H1 (cell line): ENCODE measurements at regions not wholly inside any gene's neighbourhood (a gene's known extent, or its start where the extent isn't known, plus 50 kb on each side); places are given as distances from the start of the nearest gene placed in this dataset.

Experiments
- CTCF ChIA-PET: fragments of 300-600 bp; sonication (Branson Sonifier 250); formaldehyde crosslinking; loops from one replicate; lab custom pipeline; 2021; ENCODE audit not compliant: partially characterized antibody; lab: Charles Lee
- POLR2A ChIA-PET: fragments of 300-600 bp; sonication (Branson Sonifier 250); formaldehyde crosslinking; loops from one replicate; lab custom pipeline; 2021; ENCODE audit warnings: inconsistent platforms; ENCODE audit not compliant: partially characterized antibody; lab: Charles Lee
- DNase-seq, 2 experiments: peaks; one replicate each; pipeline versions ENCODE4 v3.0.0 to v3.0.0-alpha.2; 2010 to 2022; ENCODE audit warnings: low spot score in 2 of 2, low read depth in 1 of 2, mixed read lengths in 1 of 2
- FAIRE-seq: peaks from 2 replicates; lab custom pipeline; 2011; peaks lifted over from hg19 to GRCh38; lab: Jason Lieb, UNC
- H2AFZ ChIP-seq: 2 replicates; pipeline ENCODE4 v1.8.1; 2012; ENCODE audit warnings: low read length, inconsistent platforms
- H2AK5ac ChIP-seq: 2 replicates; pipeline ENCODE4 v1.6.1; 2013; ENCODE audit warnings: low read depth, low read length
- H2BK120ac ChIP-seq: replicated peaks from 2 replicates; pipeline ENCODE3; 2013; ENCODE audit warnings: low read depth, low read length, inconsistent platforms
- H2BK12ac ChIP-seq: 2 replicates; pipeline ENCODE4 v1.6.1; 2013; ENCODE audit warnings: low read depth, low read length
- H2BK15ac ChIP-seq: 2 replicates; pipeline ENCODE4 v1.6.1; 2013; ENCODE audit warnings: low read length
- H2BK20ac ChIP-seq: 2 replicates; pipeline ENCODE4 v1.6.1; 2013; ENCODE audit warnings: low read length
- H2BK5ac ChIP-seq: 2 replicates; pipeline ENCODE4 v1.6.1; 2013; ENCODE audit warnings: low read depth, low read length
- H3K14ac ChIP-seq: 2 replicates; pipeline ENCODE4 v1.6.1; 2013; ENCODE audit warnings: inconsistent platforms; ENCODE audit not compliant: insufficient read length
- H3K18ac ChIP-seq: 2 replicates; pipeline ENCODE4 v1.6.1; 2013; ENCODE audit warnings: low read length; ENCODE audit errors: extremely low read depth
- H3K23ac ChIP-seq: 2 replicates; pipeline ENCODE4 v1.6.1; 2013; ENCODE audit warnings: inconsistent platforms; ENCODE audit not compliant: insufficient read length
- H3K23me2 ChIP-seq: 2 replicates; pipeline ENCODE4 v1.6.1; 2013; ENCODE audit warnings: low read depth, low read length
- H3K27ac ChIP-seq: 2 replicates; pipeline ENCODE4 v1.6.1; 2011; ENCODE audit warnings: low read depth, low read length, inconsistent platforms
- H3K27me3 ChIP-seq, 4 experiments: replicated peaks in 1 of 4; 1 replicate in 1 of 4; 2 replicates in 3 of 4; pipeline versions ENCODE4 v1.6.1 to v1.8.1; 2011 to 2013; ENCODE audit warnings: low read length in 3 of 4, mild to moderate bottlenecking in 3 of 4, inconsistent platforms in 2 of 4, mixed read lengths in 2 of 4, moderate library complexity in 1 of 4; ENCODE audit not compliant: control insufficient read depth in 3 of 4, insufficient read depth in 3 of 4; ENCODE audit errors: extremely low read depth in 1 of 4
- H3K36me3 ChIP-seq, 4 experiments: 2 replicates each; pipeline versions ENCODE4 v1.6.1 to v1.8.1; 2011 to 2013; ENCODE audit warnings: mild to moderate bottlenecking in 4 of 4, low read length in 3 of 4, moderate library complexity in 2 of 4, control low read depth in 1 of 4, inconsistent platforms in 1 of 4; ENCODE audit not compliant: insufficient read depth in 4 of 4, control insufficient read depth in 2 of 4
- H3K4ac ChIP-seq: replicated peaks from 2 replicates; pipeline ENCODE3; 2013; ENCODE audit warnings: low read length, low read depth, mixed read lengths, inconsistent platforms; ENCODE audit not compliant: insufficient read length
- H3K4me1 ChIP-seq, 4 experiments: replicated peaks in 1 of 4; 1 replicate in 1 of 4; 2 replicates in 3 of 4; pipeline versions ENCODE4 v1.6.1 to v1.8.1; 2011 to 2013; ENCODE audit warnings: low read length in 3 of 4, inconsistent platforms in 2 of 4, mixed read lengths in 1 of 4; ENCODE audit not compliant: insufficient read depth in 4 of 4, control insufficient read depth in 3 of 4
- H3K4me2 ChIP-seq, 2 experiments: 2 replicates each; pipeline versions ENCODE4 v1.6.1 to v1.8.1; 2011 to 2013; ENCODE audit warnings: low read depth in 2 of 2, low read length in 2 of 2, control low read depth in 1 of 2, inconsistent platforms in 1 of 2, mild to moderate bottlenecking in 1 of 2; ENCODE audit not compliant: insufficient read depth in 1 of 2
- H3K4me3 ChIP-seq, 4 experiments: fragments of 200-600, 300-600 bp in 1 of 4; sonication (generic), shearing (Covaris generic), sonication (Bioruptor Twin) in 1 of 4; 2 replicates each; pipeline versions ENCODE4 v1.5.1 to v1.8.1; 2011 to 2016; ENCODE audit warnings: low read length in 4 of 4, low read depth in 3 of 4, control low read depth in 2 of 4, inconsistent platforms in 2 of 4, mild to moderate bottlenecking in 2 of 4, mixed read lengths in 1 of 4, moderate library complexity in 1 of 4; ENCODE audit not compliant: insufficient read depth in 2 of 4; ENCODE audit errors: extremely low read depth in 1 of 4
- H3K56ac ChIP-seq: replicated peaks from 2 replicates; pipeline ENCODE3; 2013; ENCODE audit warnings: low read depth, mild to moderate bottlenecking, mixed read lengths, low read length, inconsistent platforms; ENCODE audit not compliant: insufficient read length
- H3K79me1 ChIP-seq: 2 replicates; pipeline ENCODE4 v1.6.1; 2013; ENCODE audit warnings: low read depth, low read length, control low read depth
- H3K79me2 ChIP-seq, 2 experiments: 2 replicates each; pipeline versions ENCODE4 v1.6.1 to v1.8.1; 2012 to 2013; ENCODE audit warnings: low read length in 2 of 2, mild to moderate bottlenecking in 2 of 2, inconsistent platforms in 1 of 2; ENCODE audit not compliant: insufficient read depth in 2 of 2, control insufficient read depth in 1 of 2
- H3K9ac ChIP-seq, 4 experiments: replicated peaks in 1 of 4; 1 replicate in 1 of 4; 2 replicates in 3 of 4; pipeline versions ENCODE4 v1.6.1 to v1.8.1; 2011 to 2013; ENCODE audit warnings: low read depth in 3 of 4, low read length in 3 of 4, control low read depth in 2 of 4, mild to moderate bottlenecking in 2 of 4, moderate library complexity in 2 of 4, inconsistent platforms in 1 of 4; ENCODE audit errors: extremely low read depth in 1 of 4
- H3K9me3 ChIP-seq, 2 experiments: 2 replicates each; pipeline versions ENCODE4 v1.6.1 to v1.8.1; 2012 to 2013; ENCODE audit warnings: mild to moderate bottlenecking in 2 of 2, moderate library complexity in 2 of 2, control low read depth in 1 of 2, inconsistent platforms in 1 of 2, low read depth in 1 of 2, low read length in 1 of 2, mixed read lengths in 1 of 2; ENCODE audit not compliant: insufficient read depth in 2 of 2
- H4K20me1 ChIP-seq, 2 experiments: replicated peaks in 1 of 2; 2 replicates each; pipeline versions ENCODE3 to v1.8.1; 2011 to 2013; ENCODE audit warnings: inconsistent platforms in 2 of 2, low read length in 2 of 2, mild to moderate bottlenecking in 1 of 2; ENCODE audit not compliant: insufficient read depth in 2 of 2, control insufficient read depth in 1 of 2
- H4K5ac ChIP-seq: 2 replicates; pipeline ENCODE4 v1.6.1; 2013; ENCODE audit warnings: low read length, low read depth, mixed read lengths, inconsistent platforms; ENCODE audit not compliant: insufficient read length
- H4K8ac ChIP-seq: 2 replicates; pipeline ENCODE4 v1.8.0; 2013; ENCODE audit warnings: mild to moderate bottlenecking, moderate library complexity, low read length, inconsistent platforms; ENCODE audit not compliant: insufficient read depth; ENCODE audit errors: extremely low read depth
- H4K91ac ChIP-seq: replicated peaks from 2 replicates; pipeline ENCODE3; 2013; ENCODE audit warnings: low read length, mixed read lengths, inconsistent platforms; ENCODE audit not compliant: insufficient read length
- CTBP2 ChIP-seq: IDR thresholded peaks from 2 replicates; pipeline ENCODE4 v1.7.0; 2011; ENCODE audit warnings: borderline replicate concordance, mild to moderate bottlenecking, moderate library complexity, mixed read lengths, low read length; ENCODE audit not compliant: insufficient read depth, insufficient read length
- SIN3A ChIP-seq, 2 experiments: IDR thresholded peaks in 1 of 2; conservative IDR thresholded peaks in 1 of 2; 2 replicates each; pipeline ENCODE4 v1.6.1; 2011 to 2012; ENCODE audit warnings: low read length in 2 of 2, improper control_type of control experiment in 1 of 2, low read depth in 1 of 2, mild to moderate bottlenecking in 1 of 2
- YY1 ChIP-seq: IDR thresholded peaks from 2 replicates; pipeline ENCODE4 v1.6.1; 2011; ENCODE audit warnings: low read depth, mild to moderate bottlenecking, low read length
- WGBS, 2 experiments: shearing (Covaris generic) in 1 of 2; methylation state at CpG; one replicate each; pipeline versions ENCODE4 v1.1.6 to v1.1.7; 2013 to 2015; ENCODE audit warnings: low lambda C conversion rate in 2 of 2, mixed read lengths in 2 of 2, inconsistent platforms in 1 of 2, low coverage in 1 of 2, missing lambda C conversion rate in 1 of 2; ENCODE audit not compliant: insufficient replicate concordance in 2 of 2, insufficient coverage in 1 of 2, insufficient read length in 1 of 2; ENCODE audit errors: extremely low coverage in 1 of 2, missing lambda C conversion rate in 1 of 2; 5-methylcytosine and 5-hydroxymethylcytosine counted together

DNA sequence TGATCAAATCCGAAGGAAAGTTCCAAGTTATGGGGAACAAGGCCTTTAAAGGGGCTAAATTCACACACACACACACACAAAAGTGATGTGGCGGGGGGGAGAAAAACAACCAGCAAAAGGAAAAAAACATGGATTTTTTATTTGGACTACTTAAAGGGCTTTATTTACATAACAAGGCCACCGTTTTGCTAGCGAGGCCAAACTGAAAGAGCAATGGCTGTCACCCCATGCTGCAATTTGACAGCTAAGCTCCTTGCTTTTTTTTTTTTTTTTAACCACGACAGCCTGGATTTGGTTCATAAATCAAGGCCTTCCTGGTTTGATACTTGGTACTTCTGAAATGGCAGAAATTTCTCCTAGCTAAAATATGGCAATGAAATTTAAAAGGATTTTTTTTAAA, 99.6 kb upstream of the PTCHD1 start:
- H3K9ac ChIP-seq = no peak overlapping the region
- no peak overlapping the region for H2BK15ac ChIP-seq

More for the DNA sequence above, 99.6 kb upstream of the PTCHD1 start:
- no peaks in the 10 kb centered on the region for H3K27me3 ChIP-seq
- WGBS, 2 experiments = 20% methylated on average over 3 of the region's 5 CpGs; no CpG with 5 or more reads in 1 of the 2 experiments
- no peak overlapping the region for H2BK20ac ChIP-seq
- H4K5ac ChIP-seq = no peak overlapping the region
- POLR2A ChIA-PET = interaction anchor here (1.2 kb wide), 1 partner anchor 9 kb away, joined by 3 read pairs; no protein-coding TSS in a partner anchor
- TF ChIP-seq SIN3A (conservative IDR thresholded peaks at IDR 0.05 in 1 of 2, IDR thresholded peaks at IDR 0.05 in 1 of 2; ENCODE audit: low read depth in 1 of 2, low read length in 2 of 2) = 0 out of 4 replicates have a peak, but pooled peaks of 1 of the 2 experiments have one; percentile 45
- TF ChIP-seq YY1 = peak; percentile 46; the same call in 1 of the 2 replicates
- TF ChIP-seq CTBP2 = no peak
- H3K4ac ChIP-seq = no peak overlapping the region
- no peak overlapping the region for H2BK12ac ChIP-seq
- H2AK5ac ChIP-seq = no peak overlapping the region
- H2BK120ac ChIP-seq = no peak overlapping the region
- no peak overlapping the region for H2BK5ac ChIP-seq
- no peak overlapping the region for H3K18ac ChIP-seq
- FAIRE-seq = peak; percentile 91
- no peak for DNase-seq
- no peaks in the 10 kb centered on the region for H4K20me1 ChIP-seq
- no peak overlapping the region for H3K14ac ChIP-seq
- H3K23me2 ChIP-seq = no peaks in the 10 kb centered on the region; the same call in 1 of the 2 replicates
- peaks cover 0 to 4% (median 0%) of the 10 kb centered on the region in 4 experiments; a peak in 1 of 7 replicates for H3K4me1 ChIP-seq
- H3K79me2 ChIP-seq = no peaks in the 10 kb centered on the region
- H3K56ac ChIP-seq = no peak overlapping the region
- H3K4me3 ChIP-seq = no peak overlapping the region
- no peaks in the 10 kb centered on the region for H3K36me3 ChIP-seq
- no peak overlapping the region for H4K8ac ChIP-seq
- CTCF ChIA-PET = no interaction called here
- H3K27ac ChIP-seq = no peak overlapping the region
- no peak overlapping the region for H4K91ac ChIP-seq
- H3K4me2 ChIP-seq = no peak overlapping the region
- no peak overlapping the region for H2AFZ ChIP-seq
- H3K9me3 ChIP-seq = peaks cover 0 to 3% of the 10 kb centered on the region in 2 experiments; a peak in 1 of 4 replicates
- H3K23ac ChIP-seq = no peak overlapping the region
- no peaks in the 10 kb centered on the region for H3K79me1 ChIP-seq
